ENCODE measurements at regions not wholly inside any gene's neighbourhood (a gene's known extent, or its start where the extent isn't known, plus 50 kb on each side); places are given as distances from the start of the nearest gene placed in this dataset.

DNA sequence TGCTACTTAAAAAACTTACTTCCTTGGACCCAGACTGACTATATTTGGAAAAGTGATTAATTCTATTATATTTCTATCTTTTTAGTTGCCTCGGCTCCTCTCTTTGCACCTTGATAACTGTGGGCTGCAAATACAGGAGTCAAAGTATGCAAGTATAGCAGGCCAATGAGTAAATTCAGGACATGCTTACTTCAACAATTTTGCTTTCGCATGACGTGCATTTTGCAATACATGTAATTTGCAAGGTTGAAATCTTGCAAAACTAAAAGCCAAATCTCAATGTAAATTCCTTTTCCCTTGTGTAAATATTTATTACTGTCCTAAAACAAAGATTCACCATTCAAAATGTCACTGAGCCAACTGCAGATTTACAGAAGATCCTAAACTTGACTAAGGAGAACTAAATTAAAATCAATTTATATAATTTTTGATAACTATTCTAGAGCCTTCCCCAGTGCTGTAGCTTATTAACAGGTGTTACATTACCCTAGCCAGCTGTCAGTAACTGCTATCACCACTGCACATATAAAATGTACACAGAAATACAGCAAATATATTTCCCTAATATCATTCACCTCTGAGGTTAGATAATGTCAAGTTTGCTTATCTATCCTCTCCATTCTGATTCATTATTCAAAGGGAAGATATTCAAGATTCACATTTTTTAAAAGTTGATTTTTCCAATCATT lies 1069.5 kb downstream of the TRHDE start:
- TF ChIP-seq EZH2 (IDR thresholded peaks at IDR 0.05; ENCODE audit: borderline replicate concordance) (no peak), EZH2phosphoT487 (IDR thresholded peaks at IDR 0.05; ENCODE audit: low read depth, severe bottlenecking, unreplicated experiment) (no peak)
- TF ChIP-seq, protein P1, sequence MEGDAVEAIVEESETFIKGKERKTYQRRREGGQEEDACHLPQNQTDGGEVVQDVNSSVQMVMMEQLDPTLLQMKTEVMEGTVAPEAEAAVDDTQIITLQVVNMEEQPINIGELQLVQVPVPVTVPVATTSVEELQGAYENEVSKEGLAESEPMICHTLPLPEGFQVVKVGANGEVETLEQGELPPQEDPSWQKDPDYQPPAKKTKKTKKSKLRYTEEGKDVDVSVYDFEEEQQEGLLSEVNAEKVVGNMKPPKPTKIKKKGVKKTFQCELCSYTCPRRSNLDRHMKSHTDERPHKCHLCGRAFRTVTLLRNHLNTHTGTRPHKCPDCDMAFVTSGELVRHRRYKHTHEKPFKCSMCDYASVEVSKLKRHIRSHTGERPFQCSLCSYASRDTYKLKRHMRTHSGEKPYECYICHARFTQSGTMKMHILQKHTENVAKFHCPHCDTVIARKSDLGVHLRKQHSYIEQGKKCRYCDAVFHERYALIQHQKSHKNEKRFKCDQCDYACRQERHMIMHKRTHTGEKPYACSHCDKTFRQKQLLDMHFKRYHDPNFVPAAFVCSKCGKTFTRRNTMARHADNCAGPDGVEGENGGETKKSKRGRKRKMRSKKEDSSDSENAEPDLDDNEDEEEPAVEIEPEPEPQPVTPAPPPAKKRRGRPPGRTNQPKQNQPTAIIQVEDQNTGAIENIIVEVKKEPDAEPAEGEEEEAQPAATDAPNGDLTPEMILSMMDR (IDR thresholded peaks at IDR 0.05; ENCODE audit: poor library complexity) = no peak
- Histone ChIP-seq H3K9me3 (ENCODE audit: low read depth) (no peaks in the 10 kb centered on the region), H2AFZ (no peak overlapping the region), H3K4me3 (no peak overlapping the region), H3K27me3 (no peaks in the 10 kb centered on the region), H3K4me1 (ENCODE audit: insufficient read depth) (peaks cover 7% of the 10 kb centered on the region), H3K4me2 (no peak overlapping the region), H4K20me1 (ENCODE audit: insufficient read depth, poor library complexity, severe bottlenecking) (no peaks in the 10 kb centered on the region), H3K27ac (no peak overlapping the region), H3K79me2 (no peaks in the 10 kb centered on the region), H3K36me3 (replicated peaks; ENCODE audit: insufficient read depth, low read depth) (no peaks in the 10 kb centered on the region), H3K9me2 (replicated peaks; ENCODE audit: insufficient read depth) (no peaks in the 10 kb centered on the region)
- DNase-seq (ENCODE audit: low spot score) = no peak
- 64% methylated on average over 3 of the region's 3 CpGs for WGBS (ENCODE audit: low lambda C conversion rate, missing lambda C conversion rate)

DNA sequence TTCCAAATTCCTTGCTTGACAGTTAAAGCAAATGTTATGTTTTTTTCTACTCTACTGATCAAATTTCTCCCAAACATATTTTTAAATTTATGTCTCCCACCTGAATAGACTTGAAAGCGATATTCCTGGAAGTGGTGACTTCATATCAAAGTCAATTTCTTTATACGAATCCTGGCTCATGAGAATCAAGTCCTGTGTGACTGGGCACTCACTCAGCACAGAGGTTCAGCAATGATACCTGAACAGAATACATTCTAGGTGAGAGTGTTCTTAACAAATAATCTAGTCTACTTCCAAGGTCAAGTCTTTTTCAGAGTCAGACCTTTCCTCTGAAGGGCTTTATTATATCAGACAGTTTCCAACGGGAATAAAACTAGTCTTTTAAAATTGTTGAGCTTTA lies 1070.6 kb downstream of the TRHDE start:
- Histone ChIP-seq H3K79me2 (no peaks in the 10 kb centered on the region), H3K9me3 (ENCODE audit: low read depth) (no peaks in the 10 kb centered on the region), H3K27ac (no peak overlapping the region), H3K36me3 (replicated peaks; ENCODE audit: insufficient read depth, low read depth) (no peaks in the 10 kb centered on the region), H2AFZ (no peak overlapping the region), H3K9me2 (replicated peaks; ENCODE audit: insufficient read depth) (no peaks in the 10 kb centered on the region), H3K4me1 (ENCODE audit: insufficient read depth) (peaks cover 7% of the 10 kb centered on the region), H3K4me3 (no peak overlapping the region), H3K27me3 (no peaks in the 10 kb centered on the region), H3K4me2 (no peak overlapping the region), H4K20me1 (ENCODE audit: insufficient read depth, poor library complexity, severe bottlenecking) (no peaks in the 10 kb centered on the region)
- WGBS (ENCODE audit: low lambda C conversion rate, missing lambda C conversion rate) = 80% methylated on average over 3 of the region's 3 CpGs
- DNase-seq (ENCODE audit: low spot score) = no peak
- TF ChIP-seq, protein P1 (IDR thresholded peaks at IDR 0.05; ENCODE audit: poor library complexity) = no peak
- TF ChIP-seq EZH2phosphoT487 (IDR thresholded peaks at IDR 0.05; ENCODE audit: low read depth, severe bottlenecking, unreplicated experiment) (no peak), EZH2 (IDR thresholded peaks at IDR 0.05; ENCODE audit: borderline replicate concordance) (no peak)

- H3K9me3 ChIP-seq (ENCODE audit: low read depth) = no peaks in the 10 kb centered on the region
- TF ChIP-seq, protein P1 (IDR thresholded peaks at IDR 0.05; ENCODE audit: poor library complexity) = no peak
- TF ChIP-seq EZH2phosphoT487 (IDR thresholded peaks at IDR 0.05; ENCODE audit: low read depth, severe bottlenecking, unreplicated experiment) (no peak), EZH2 (IDR thresholded peaks at IDR 0.05; ENCODE audit: borderline replicate concordance) (no peak)
- WGBS (ENCODE audit: low lambda C conversion rate, missing lambda C conversion rate) = 76% methylated on average over 1 of the region's 1 CpG
- no peaks in the 10 kb centered on the region for H3K27me3 ChIP-seq
- no peaks in the 10 kb centered on the region for H3K36me3 ChIP-seq (replicated peaks; ENCODE audit: insufficient read depth, low read depth)
- no peak overlapping the region for H3K4me3 ChIP-seq
- H3K9me2 ChIP-seq (replicated peaks; ENCODE audit: insufficient read depth) = no peaks in the 10 kb centered on the region
- DNase-seq (ENCODE audit: low spot score) = no peak
- H2AFZ ChIP-seq = no peak overlapping the region
- no peaks in the 10 kb centered on the region for H3K79me2 ChIP-seq
- H3K4me1 ChIP-seq (ENCODE audit: insufficient read depth) = no peaks in the 10 kb centered on the region
- H4K20me1 ChIP-seq (ENCODE audit: insufficient read depth, poor library complexity, severe bottlenecking) = no peaks in the 10 kb centered on the region
- no peak overlapping the region for H3K27ac ChIP-seq
- no peak overlapping the region for H3K4me2 ChIP-seq
Observed at GRCh38 chr12:73352826-73353225, 1080.7 kb downstream of the TRHDE start.

All from hepatocyte (in vitro differentiated cells).